WTC11 (cell line): ENCODE measurements at regions not wholly inside any gene's neighbourhood (a gene's known extent, or its start where the extent isn't known, plus 50 kb on each side); places are given as distances from the start of the nearest gene placed in this dataset.
"Not testable (repeated sequence)": the region's sequence is repeated elsewhere in the genome, so short reads cannot be mapped to it uniquely, and the experiment has no call there.

Source experiments
- ATAC-seq: fragments of 200-7000 bp; cut with Tn5 transposase; 2 replicates; pipeline ENCODE4 v1.10.0; 2021; ENCODE audit warnings: mild to moderate bottlenecking, moderate library complexity
- CTCF ChIA-PET: fragments of 300-600 bp; sonication (Branson Sonifier 250); formaldehyde crosslinking; loops from one replicate; lab custom pipeline; 2021; ENCODE audit warnings: antibody characterized with exemption; lab: Charles Lee
- POLR2A ChIA-PET: fragments of 350-600 bp; sonication (Branson Sonifier 250); formaldehyde crosslinking; loops from one replicate; lab custom pipeline; 2021; ENCODE audit warnings: antibody characterized with exemption; lab: Charles Lee
- DNase-seq: peaks from one replicate; pipeline ENCODE4 v3.0.0; 2021; ENCODE audit warnings: low spot score
- H3K27ac Mint-ChIP-seq: 2 replicates; pipeline ENCODE4 v1.8.0; 2021; ENCODE audit warnings: mixed read lengths
- H3K27me3 Mint-ChIP-seq: 2 replicates; pipeline ENCODE4 v1.8.0; 2021; ENCODE audit warnings: low read depth, mild to moderate bottlenecking, moderate library complexity, mixed read lengths
- H3K36me3 Mint-ChIP-seq: 2 replicates; pipeline ENCODE4 v1.8.0; 2021; ENCODE audit warnings: mixed read lengths
- H3K4me1 Mint-ChIP-seq: 2 replicates; pipeline ENCODE4 v1.8.0; 2022; ENCODE audit warnings: mixed read lengths
- H3K4me3 Mint-ChIP-seq: 2 replicates; pipeline ENCODE4 v1.8.0; 2021; ENCODE audit warnings: mild to moderate bottlenecking, moderate library complexity, mixed read lengths
- H3K9me3 Mint-ChIP-seq: 2 replicates; pipeline ENCODE4 v1.8.0; 2021; ENCODE audit warnings: mixed read lengths

DNA sequence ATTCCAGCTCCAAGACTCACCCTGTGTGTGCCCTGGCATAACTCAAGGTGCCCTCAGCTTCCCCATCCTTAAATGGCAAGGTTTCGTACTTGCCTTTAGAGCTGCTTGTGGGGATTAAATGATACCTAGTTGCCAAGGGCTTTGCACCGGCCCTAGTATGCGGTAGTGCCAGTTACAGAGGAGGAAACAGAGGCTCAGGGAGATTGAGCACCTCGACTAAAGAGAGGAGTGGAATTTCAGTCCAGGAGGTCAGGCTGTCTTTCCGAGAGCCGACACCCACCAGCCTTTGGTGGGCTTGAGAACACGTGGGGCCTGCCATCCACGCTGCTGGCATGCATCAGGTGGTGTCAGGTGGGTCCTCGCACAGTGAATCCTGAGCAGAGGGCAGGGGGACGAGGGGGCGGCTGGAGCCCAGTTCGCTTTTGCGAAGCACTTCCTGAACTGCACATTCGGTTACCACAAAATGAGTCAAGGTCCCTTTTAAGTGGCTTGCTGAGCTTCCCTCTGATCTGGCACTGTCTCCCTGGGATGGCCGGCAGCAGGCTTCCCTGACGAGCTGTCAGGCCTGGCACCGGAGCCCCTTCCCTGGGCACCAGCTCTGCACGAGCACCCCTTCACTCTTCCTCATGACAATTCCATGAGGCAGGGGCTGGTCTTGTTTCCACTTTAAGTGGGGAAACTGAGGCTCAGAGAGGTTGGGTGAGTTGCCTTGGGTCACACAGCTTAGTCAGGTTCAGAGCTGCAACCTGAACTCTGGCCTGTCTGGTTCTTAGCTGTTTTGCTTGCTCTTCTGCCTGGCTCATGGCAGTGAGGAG lies 291.4 kb downstream of the BCL2L11 start:
- H3K36me3 Mint-ChIP-seq, POLR2A ChIA-PET, H3K27me3 Mint-ChIP-seq, H3K9me3 Mint-ChIP-seq, DNase-seq, CTCF ChIA-PET, ATAC-seq, H3K27ac Mint-ChIP-seq, H3K4me3 Mint-ChIP-seq, H3K4me1 Mint-ChIP-seq: not testable (repeated sequence)

- not testable (repeated sequence) for H3K27me3 Mint-ChIP-seq
Measured at GRCh38 chr2:111412841-111413650, 292.3 kb downstream of the BCL2L11 start.

DNA sequence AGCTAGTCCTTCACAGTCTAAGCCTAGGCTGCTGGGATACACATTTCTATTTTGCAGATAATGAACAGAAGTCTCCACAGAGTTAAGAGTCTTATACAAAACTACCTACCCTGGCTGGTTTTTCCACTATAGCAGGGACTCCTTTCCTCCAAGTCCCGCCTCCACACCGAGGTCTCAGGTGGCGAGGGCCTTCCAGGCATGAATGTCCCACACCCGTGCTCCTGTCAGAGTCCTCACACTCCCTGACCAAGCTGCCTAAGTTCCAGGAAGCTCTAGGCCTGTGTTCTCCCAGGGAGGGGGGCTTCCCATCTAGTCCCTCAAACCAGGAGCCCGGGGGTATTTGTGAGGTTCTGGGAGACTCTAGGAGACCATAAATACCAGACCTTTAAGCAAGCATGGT lies 293.2 kb downstream of the BCL2L11 start:
- H3K4me3 Mint-ChIP-seq, H3K36me3 Mint-ChIP-seq, H3K27me3 Mint-ChIP-seq, H3K27ac Mint-ChIP-seq, CTCF ChIA-PET, H3K9me3 Mint-ChIP-seq, H3K4me1 Mint-ChIP-seq: not testable (repeated sequence)
- ATAC-seq (peak; percentile 43; the same call in 1 of the 2 replicates), DNase-seq (peak; percentile 19)
- POLR2A ChIA-PET, result interaction anchor here (0.5 kb wide), 1 partner anchor 400 kb away, joined by 4 read pairs; no protein-coding TSS in a partner anchor

More at GRCh38 chr2:111412841-111413650, 292.3 kb downstream of the BCL2L11 start:
- H3K4me1 Mint-ChIP-seq, DNase-seq, H3K27ac Mint-ChIP-seq, CTCF ChIA-PET, H3K9me3 Mint-ChIP-seq, H3K36me3 Mint-ChIP-seq, H3K4me3 Mint-ChIP-seq, ATAC-seq: not testable (repeated sequence)
- POLR2A ChIA-PET, result interaction anchor here (0.5 kb wide), 1 partner anchor 399 kb away, joined by 4 read pairs; no protein-coding TSS in a partner anchor

DNA sequence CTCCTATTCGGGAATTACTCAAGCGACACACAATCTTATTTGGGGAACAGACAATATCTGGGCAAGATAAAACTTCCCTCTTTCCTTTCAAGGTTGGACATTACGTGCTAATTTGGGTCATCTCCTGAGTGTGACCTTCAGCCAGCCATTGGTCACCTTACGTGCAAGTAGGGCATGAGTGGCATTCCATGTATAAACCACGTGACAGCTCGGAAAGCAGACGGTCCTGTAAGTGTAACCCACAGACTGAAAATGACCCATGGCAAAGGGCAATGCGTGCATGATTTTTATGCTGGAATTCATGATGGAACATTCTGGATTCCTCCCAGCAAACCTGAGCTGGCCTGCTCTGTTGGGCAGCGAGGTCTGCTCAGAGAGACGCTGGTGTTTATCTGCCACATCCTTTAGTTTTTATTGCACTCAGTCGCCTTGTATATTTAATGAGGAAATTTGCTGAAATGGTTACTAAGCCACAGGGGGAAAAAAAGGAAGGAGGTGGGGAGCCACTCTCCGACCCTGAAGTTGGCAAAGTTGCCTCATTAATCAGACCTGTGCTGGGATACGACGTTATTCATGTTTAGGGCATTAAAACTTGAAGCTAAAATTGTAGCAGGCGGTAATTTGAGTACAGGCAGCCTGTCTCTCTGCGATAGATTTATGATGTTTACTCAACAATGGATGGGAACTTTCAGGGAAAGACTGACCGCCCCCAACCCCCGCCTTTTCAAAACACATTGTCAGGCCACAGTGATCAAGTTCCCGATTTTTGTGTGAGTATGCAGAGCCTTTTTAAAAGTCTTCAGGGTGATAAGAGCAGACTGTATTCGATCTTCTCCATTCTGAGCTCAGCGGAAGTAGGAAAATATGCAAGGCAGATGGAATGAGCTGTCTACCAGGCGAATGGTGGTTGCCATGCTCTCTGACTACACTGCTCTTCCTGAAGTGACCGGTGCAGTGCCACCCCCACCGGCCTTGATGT lies 295.3 kb downstream of the BCL2L11 start:
- H3K36me3 Mint-ChIP-seq, DNase-seq, CTCF ChIA-PET, H3K27me3 Mint-ChIP-seq, H3K9me3 Mint-ChIP-seq, H3K27ac Mint-ChIP-seq, POLR2A ChIA-PET, H3K4me3 Mint-ChIP-seq, ATAC-seq: not testable (repeated sequence)
- H3K4me1 Mint-ChIP-seq, result peaks cover 11% of the 10 kb centered on the region

DNA sequence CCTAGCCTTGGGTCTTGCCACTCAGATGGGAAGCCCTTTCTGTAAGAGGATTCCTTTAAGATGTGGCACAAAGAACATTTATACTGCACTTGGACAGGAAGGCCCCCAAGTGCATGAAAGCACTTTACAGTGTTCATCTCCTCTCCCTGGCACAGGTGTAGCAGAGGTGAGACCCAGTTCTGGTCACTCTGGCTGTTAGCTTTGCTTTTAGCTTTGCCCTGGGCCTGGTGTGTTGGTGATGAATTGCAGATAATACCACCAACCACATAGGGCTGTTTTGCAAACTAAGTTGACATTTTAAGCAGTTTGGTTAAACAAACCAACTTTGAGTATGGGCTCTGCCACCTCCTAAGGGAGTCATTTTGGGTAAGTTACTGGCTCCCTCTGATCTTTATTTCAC lies 296.3 kb downstream of the BCL2L11 start:
- POLR2A ChIA-PET, H3K27me3 Mint-ChIP-seq, ATAC-seq, H3K9me3 Mint-ChIP-seq, H3K4me3 Mint-ChIP-seq, H3K27ac Mint-ChIP-seq, CTCF ChIA-PET, H3K36me3 Mint-ChIP-seq, DNase-seq: not testable (repeated sequence)
- peaks cover 11% of the 10 kb centered on the region for H3K4me1 Mint-ChIP-seq

DNA sequence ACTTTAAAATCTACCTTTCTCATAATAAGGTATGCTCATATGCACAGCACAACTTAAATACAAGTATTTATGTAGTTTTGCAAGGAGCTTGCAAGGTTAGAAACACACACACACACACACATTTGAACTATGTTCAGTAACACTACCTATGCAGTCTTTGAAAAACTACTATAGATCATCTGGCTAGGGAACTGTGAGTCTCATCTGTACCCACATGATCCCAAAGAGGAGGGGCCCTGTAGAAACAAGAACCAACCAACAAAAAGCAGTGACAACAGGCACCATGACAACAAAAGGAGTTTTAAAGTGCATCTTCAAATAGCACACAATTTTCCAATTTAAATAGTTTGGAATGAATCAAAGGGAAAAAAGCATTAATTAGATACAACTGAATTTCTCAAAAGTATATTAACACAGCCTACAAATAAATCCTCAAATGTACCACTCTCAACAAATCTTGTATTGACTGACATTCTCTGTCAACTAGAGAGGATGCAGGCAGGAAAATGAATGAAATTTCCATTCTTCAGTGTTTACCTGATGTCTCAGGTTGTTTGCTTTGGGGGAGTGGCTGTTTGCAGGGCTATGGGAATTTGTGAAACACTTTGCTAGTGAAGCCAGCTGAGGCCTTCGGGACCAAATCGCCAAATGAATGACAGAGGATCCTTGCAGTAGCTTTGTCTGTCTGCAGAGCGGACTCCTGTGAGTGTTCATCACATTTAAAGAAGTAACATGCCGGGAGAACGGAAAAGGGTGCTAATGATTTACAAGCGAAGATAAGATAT lies 297.6 kb downstream of the BCL2L11 start:
- H3K36me3 Mint-ChIP-seq, H3K4me3 Mint-ChIP-seq, POLR2A ChIA-PET, DNase-seq, H3K27ac Mint-ChIP-seq, ATAC-seq, H3K9me3 Mint-ChIP-seq, CTCF ChIA-PET, H3K27me3 Mint-ChIP-seq: not testable (repeated sequence)
- H3K4me1 Mint-ChIP-seq, result peaks cover 11% of the 10 kb centered on the region

DNA sequence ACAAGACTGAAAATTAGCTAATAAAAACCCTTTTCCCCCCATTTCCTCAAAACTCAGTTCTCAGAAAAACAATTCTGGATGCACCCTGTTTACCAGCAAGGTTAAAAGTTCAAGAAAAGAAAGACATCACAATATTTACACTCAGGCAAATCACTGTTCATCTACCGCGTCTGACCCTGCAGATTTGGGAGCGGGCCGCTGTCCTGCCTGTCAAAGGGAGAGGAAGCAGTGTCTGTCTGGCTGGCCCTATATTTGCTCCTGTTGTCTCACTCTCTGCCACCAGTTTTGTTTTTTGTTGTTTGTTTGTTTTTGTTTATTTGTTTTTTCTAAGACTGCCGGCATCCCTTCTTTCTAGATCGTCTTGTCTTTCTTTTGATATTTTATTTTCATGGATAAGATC lies 299.4 kb downstream of the BCL2L11 start:
- peaks cover 11% of the 10 kb centered on the region for H3K4me1 Mint-ChIP-seq
- not testable (repeated sequence) for H3K27me3 Mint-ChIP-seq, ATAC-seq

DNA sequence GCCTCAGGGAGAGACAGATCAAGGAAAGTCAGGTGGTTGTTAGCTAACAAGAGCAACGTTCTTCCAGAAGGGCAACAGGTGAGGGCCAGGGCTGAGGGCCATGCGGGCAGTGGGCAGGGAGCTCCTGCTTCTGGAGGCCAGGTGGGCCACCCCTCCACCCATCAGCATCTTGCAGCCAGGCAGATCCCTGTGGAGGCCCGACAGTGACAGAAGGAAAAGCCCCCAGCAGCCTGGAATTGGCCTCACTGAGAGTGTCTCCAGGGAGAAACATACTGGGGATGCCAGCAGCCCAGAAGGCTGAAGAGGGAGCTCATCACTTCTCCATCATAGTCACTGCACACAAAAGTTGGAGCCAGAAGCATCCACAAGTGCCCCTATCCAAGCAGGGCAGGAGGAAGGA lies 300.1 kb downstream of the BCL2L11 start:
- H3K27me3 Mint-ChIP-seq, H3K27ac Mint-ChIP-seq, DNase-seq, CTCF ChIA-PET, ATAC-seq, H3K9me3 Mint-ChIP-seq, H3K36me3 Mint-ChIP-seq, POLR2A ChIA-PET, H3K4me3 Mint-ChIP-seq: not testable (repeated sequence)
- peaks cover 11% of the 10 kb centered on the region for H3K4me1 Mint-ChIP-seq

More for the DNA sequence above, 299.4 kb downstream of the BCL2L11 start:
- H3K36me3 Mint-ChIP-seq, H3K27ac Mint-ChIP-seq, H3K4me3 Mint-ChIP-seq, CTCF ChIA-PET, POLR2A ChIA-PET, DNase-seq, H3K9me3 Mint-ChIP-seq: not testable (repeated sequence)

GRCh38 chr2:111421949-111422348 lies 301.2 kb downstream of the BCL2L11 start:
- H3K27me3 Mint-ChIP-seq, H3K27ac Mint-ChIP-seq, CTCF ChIA-PET, ATAC-seq, H3K4me1 Mint-ChIP-seq, H3K4me3 Mint-ChIP-seq, POLR2A ChIA-PET, H3K9me3 Mint-ChIP-seq, H3K36me3 Mint-ChIP-seq, DNase-seq: not testable (repeated sequence)

DNA sequence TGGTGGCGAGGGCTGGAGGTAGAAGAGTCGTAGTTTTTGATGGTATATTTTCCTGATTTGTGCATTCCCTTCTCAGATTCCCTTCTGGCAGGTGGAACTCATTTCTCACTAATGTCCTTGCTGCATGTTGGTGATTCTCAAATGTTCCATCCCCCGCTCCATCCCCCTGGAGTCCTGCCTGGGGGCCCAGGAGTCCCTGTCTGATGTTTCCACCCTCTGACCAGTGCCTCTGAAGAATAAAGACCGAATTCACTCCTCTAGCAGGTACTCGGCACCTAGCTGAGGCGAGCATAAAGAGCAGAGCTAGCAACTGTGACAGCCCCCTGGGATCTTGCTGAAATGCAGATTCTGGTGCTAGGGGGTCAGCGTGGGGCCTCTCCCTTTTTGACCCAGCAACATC lies 301.8 kb downstream of the BCL2L11 start:
- H3K4me3 Mint-ChIP-seq, DNase-seq, CTCF ChIA-PET, H3K4me1 Mint-ChIP-seq, H3K9me3 Mint-ChIP-seq, H3K36me3 Mint-ChIP-seq, ATAC-seq, H3K27ac Mint-ChIP-seq, POLR2A ChIA-PET, H3K27me3 Mint-ChIP-seq: not testable (repeated sequence)

GRCh38 chr2:111423184-111423583 lies 302.5 kb downstream of the BCL2L11 start:
- POLR2A ChIA-PET, H3K4me1 Mint-ChIP-seq, H3K27me3 Mint-ChIP-seq, DNase-seq, ATAC-seq, H3K4me3 Mint-ChIP-seq, H3K9me3 Mint-ChIP-seq, CTCF ChIA-PET, H3K36me3 Mint-ChIP-seq, H3K27ac Mint-ChIP-seq: not testable (repeated sequence)
